Lower leg skin (tissue), 4 donors: ENCODE measurements at regions not wholly inside any gene's neighbourhood (a gene's known extent, or its start where the extent isn't known, plus 50 kb on each side); places are given as distances from the start of the nearest gene placed in this dataset.

Experiments used
- DNase-seq, 2 donors: peaks; one replicate each; pipeline ENCODE4 v3.0.0-alpha.2; 2019; ENCODE audit warnings: low spot score in 2 of 2
- H3K4me3 ChIP-seq: fragments of 200-600 bp; sonication (generic); 2 replicates; pipeline ENCODE4 v1.5.1; 2017; ENCODE audit warnings: mild to moderate bottlenecking, low read depth; ENCODE audit not compliant: poor library complexity, severe bottlenecking
- POLR2A ChIP-seq, 2 donors: fragments of 450-650 bp; IDR thresholded peaks; one replicate each; pipeline ENCODE4 v1.6.1; 2016 to 2017; ENCODE audit warnings: antibody characterized with exemption in 2 of 2, mild to moderate bottlenecking in 1 of 2, moderate library complexity in 1 of 2
- WGBS, 2 donors: methylation state at CpG; one replicate each; pipeline ENCODE4 v1.1.5; 2018; 5-methylcytosine and 5-hydroxymethylcytosine counted together
- intact Hi-C: fragments of 100-400 bp; cut with DNase I; formaldehyde crosslinking; loops from one replicate; pipeline ENCODE4 v1.15.0; 2023; ENCODE audit warnings: low total_unique reads
- TF ChIP-seq, protein P1 (sequence below), 3 donors: fragments of 450-650 bp; IDR thresholded peaks; one replicate each; pipeline ENCODE4 v1.5.1; 2016; ENCODE audit warnings: antibody characterized with exemption in 3 of 3, mild to moderate bottlenecking in 3 of 3, moderate library complexity in 2 of 3

DNA sequence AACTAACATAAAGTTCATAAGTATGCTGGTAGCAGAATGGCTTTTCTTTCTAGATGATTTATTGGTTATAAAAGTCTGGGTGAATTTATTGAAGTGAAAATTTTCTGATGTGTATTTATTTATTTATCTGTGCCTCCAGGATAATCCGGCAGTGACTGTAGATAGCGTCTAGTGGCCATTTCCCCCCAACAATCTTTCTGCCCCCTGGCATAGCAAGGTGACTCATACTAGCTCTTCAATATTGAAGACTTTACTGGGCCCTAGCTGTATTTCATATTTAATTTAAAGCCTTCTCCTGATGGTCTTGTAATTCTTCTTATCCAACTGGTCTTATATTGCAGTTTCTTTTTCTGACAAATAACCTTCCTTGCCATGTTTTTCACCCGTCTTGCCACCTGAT, 154.1 kb upstream of the SGK1 start:
- intact Hi-C loops = no loop called here
- TF ChIP-seq, protein P1, sequence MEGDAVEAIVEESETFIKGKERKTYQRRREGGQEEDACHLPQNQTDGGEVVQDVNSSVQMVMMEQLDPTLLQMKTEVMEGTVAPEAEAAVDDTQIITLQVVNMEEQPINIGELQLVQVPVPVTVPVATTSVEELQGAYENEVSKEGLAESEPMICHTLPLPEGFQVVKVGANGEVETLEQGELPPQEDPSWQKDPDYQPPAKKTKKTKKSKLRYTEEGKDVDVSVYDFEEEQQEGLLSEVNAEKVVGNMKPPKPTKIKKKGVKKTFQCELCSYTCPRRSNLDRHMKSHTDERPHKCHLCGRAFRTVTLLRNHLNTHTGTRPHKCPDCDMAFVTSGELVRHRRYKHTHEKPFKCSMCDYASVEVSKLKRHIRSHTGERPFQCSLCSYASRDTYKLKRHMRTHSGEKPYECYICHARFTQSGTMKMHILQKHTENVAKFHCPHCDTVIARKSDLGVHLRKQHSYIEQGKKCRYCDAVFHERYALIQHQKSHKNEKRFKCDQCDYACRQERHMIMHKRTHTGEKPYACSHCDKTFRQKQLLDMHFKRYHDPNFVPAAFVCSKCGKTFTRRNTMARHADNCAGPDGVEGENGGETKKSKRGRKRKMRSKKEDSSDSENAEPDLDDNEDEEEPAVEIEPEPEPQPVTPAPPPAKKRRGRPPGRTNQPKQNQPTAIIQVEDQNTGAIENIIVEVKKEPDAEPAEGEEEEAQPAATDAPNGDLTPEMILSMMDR (IDR thresholded peaks at IDR 0.05) = no peak
- no peak for TF ChIP-seq POLR2A (IDR thresholded peaks at IDR 0.05)
- H3K4me3 ChIP-seq = no peak overlapping the region
- 71 to 74% methylated on average over 3 of the region's 3 CpGs for WGBS, 2 donors
- DNase-seq = no peak

DNA sequence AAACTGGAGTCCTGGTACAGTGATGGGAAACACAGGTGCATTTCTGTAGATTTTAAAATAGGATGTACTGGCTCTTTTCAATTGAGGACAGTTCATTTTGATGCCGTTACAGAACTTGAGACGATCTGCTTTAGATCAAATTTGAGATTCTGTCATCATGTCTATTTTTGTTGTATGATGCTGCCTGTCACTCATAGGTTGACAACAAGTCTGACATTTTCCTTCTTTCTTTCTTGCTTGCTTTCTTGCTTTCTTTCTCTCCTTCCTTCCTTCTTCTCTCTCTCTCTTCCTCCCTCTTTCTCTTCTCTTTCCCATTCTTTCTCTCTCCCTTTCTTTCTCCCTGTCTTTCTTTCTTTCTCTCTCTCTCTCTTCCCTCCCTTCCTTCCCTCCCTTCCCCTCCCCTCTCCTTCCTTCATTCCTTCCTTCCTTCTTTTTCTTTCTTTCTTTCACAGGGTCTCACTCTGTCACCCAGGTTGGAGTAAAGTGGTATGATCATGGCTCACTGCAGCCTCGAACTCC, 152.6 kb upstream of the SGK1 start:
- 69 to 70% methylated on average over 3 of the region's 3 CpGs for WGBS, 2 donors
- DNase-seq = no peak
- no peak overlapping the region for H3K4me3 ChIP-seq

DNA sequence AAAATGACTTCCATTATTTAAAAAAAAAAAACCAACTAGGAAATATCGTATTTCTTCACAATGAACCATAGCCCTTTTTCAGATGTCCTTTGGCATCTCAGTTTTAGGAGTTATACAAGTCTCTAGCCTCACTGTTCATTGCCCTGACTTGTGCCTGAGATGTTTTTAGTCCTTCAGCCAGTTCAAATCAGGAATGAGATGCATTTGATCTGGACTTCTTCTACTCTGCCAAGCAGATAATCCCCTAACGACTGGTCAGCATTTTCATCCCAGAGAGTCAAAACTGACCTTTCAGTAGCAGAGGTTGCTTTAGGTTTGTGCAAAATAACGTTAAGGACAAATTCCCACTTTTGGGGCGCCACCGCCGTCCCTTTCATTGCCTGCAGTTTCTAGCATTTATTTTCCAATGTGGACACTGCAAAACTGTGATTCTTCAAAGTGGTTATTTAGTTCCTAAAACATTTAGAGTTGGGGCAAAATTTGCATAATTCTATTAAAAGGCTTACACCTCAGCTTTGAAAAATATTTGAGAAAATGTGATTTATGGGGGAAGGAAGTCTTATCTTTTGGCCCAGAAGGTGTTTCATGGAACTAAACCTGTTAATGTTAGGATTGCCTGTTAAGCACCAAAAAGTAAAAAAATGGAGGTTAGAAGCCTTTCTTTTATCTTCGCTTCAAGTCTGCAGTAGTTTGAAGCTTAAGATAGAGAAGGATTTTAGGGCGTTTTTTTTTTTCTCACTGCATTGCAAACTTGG, 152.0 kb upstream of the SGK1 start:
- no peak for DNase-seq
- H3K4me3 ChIP-seq = no peak overlapping the region
- no peak for TF ChIP-seq POLR2A (IDR thresholded peaks at IDR 0.05)
- TF ChIP-seq, protein P1 (IDR thresholded peaks at IDR 0.05) = no peak
- intact Hi-C loops = no loop called here
- 71 to 76% methylated on average over 8 of the region's 8 CpGs for WGBS, 2 donors

More for the DNA sequence above, 152.6 kb upstream of the SGK1 start:
- intact Hi-C loops = no loop called here
- TF ChIP-seq, protein P1 (IDR thresholded peaks at IDR 0.05) = no peak
- TF ChIP-seq POLR2A (IDR thresholded peaks at IDR 0.05) = no peak

DNA sequence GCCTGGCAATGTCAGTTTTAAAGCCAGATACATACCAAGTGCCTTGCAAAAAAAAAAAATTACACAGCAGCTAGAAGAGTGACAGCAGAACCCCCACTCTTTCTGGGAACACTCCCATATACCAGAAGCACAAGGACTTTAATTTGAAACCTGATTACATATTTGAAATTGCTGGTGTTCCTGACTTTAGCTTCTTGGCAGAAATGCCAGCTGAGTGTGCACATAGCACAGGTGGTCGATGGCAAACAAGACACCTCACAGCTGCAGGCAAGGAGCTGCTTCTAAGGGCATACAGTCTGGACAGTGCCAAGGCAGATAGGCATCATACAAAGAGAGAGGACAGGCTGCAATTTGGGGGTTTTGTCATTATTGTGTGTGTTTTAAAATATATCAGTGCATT, 150.7 kb upstream of the SGK1 start:
- no peak for DNase-seq
- no peak overlapping the region for H3K4me3 ChIP-seq
- no peak for TF ChIP-seq POLR2A (IDR thresholded peaks at IDR 0.05)
- TF ChIP-seq, protein P1 (IDR thresholded peaks at IDR 0.05) = no peak
- 44 to 46% methylated on average over 1 of the region's 1 CpG for WGBS, 2 donors
- intact Hi-C loops = no loop called here

DNA sequence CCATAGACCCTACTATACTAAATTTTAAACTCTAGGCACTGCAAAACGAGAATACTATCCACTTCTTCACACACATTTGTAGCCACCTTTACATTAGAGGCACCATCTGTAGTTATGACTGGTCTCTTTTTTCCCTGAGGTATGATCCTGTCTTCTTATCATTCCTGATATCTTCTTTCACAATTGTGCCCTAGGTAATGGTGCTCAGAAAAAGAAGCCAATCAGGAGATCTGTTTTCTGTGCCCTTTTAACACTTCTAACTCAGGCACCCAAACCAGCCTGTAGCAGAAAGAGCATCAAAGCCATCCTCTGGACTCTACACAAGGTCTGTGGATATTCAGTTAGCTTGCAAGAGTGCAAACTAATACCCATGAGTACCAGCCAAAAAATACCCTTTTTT, 149.7 kb upstream of the SGK1 start:
- 69 to 71% methylated on average over 1 of the region's 1 CpG for WGBS, 2 donors
- no peak overlapping the region for H3K4me3 ChIP-seq
- TF ChIP-seq POLR2A (IDR thresholded peaks at IDR 0.05) = no peak
- TF ChIP-seq, protein P1 (IDR thresholded peaks at IDR 0.05) = no peak
- no peak for DNase-seq
- intact Hi-C loops = no loop called here
